H1 (cell line): ENCODE measurements at regions not wholly inside any gene's neighbourhood (a gene's known extent, or its start where the extent isn't known, plus 50 kb on each side); places are given as distances from the start of the nearest gene placed in this dataset.

Experiments used
- CTCF ChIP-seq, 3 experiments: IDR thresholded peaks; 1 replicate in 2 of 3; 2 replicates in 1 of 3; pipeline versions ENCODE4 v1.5.1 to v1.6.1; 2011; ENCODE audit warnings: low read length in 3 of 3, mild to moderate bottlenecking in 3 of 3, inconsistent platforms in 2 of 3, low read depth in 1 of 3, moderate library complexity in 1 of 3; ENCODE audit not compliant: insufficient read depth in 1 of 3; ENCODE audit errors: control extremely low read depth in 1 of 3
- EGR1 ChIP-seq: IDR thresholded peaks from 2 replicates; pipeline ENCODE4 v1.6.1; 2011; ENCODE audit warnings: low read depth, low read length, borderline replicate concordance
- EZH2 ChIP-seq: fragments of 200-600 bp; sonication (generic); IDR thresholded peaks from 2 replicates; pipeline ENCODE4 v1.7.1; 2012; ENCODE audit warnings: low read depth, mild to moderate bottlenecking, moderate library complexity, low read length, inconsistent platforms; ENCODE audit not compliant: severe bottlenecking
- POLR2A ChIP-seq, 2 experiments: IDR thresholded peaks; 1 replicate in 1 of 2; 2 replicates in 1 of 2; pipeline ENCODE4 v1.6.1; 2011; ENCODE audit warnings: low read depth in 2 of 2, low read length in 2 of 2, mild to moderate bottlenecking in 2 of 2; ENCODE audit errors: control extremely low read depth in 1 of 2
- RAD21 ChIP-seq, 2 experiments: IDR thresholded peaks in 1 of 2; conservative IDR thresholded peaks in 1 of 2; 2 replicates each; pipeline ENCODE4 v1.6.1; 2011; ENCODE audit warnings: low read depth in 2 of 2, low read length in 2 of 2, improper control_type of control experiment in 1 of 2, inconsistent platforms in 1 of 2, mild to moderate bottlenecking in 1 of 2, moderate library complexity in 1 of 2
- RBBP5 ChIP-seq: IDR thresholded peaks from 2 replicates; pipeline ENCODE4 v1.7.1; 2012; ENCODE audit warnings: low read depth, mild to moderate bottlenecking, inconsistent platforms, low read length, moderate library complexity, borderline replicate concordance
- YY1 ChIP-seq: IDR thresholded peaks from 2 replicates; pipeline ENCODE4 v1.6.1; 2011; ENCODE audit warnings: low read depth, mild to moderate bottlenecking, low read length
- ZNF274 ChIP-seq: IDR thresholded peaks from 2 replicates; pipeline ENCODE4 v1.7.0; 2012; ENCODE audit warnings: low read length, borderline replicate concordance; ENCODE audit errors: extremely low read depth

- no peak for TF ChIP-seq CTCF (IDR thresholded peaks at IDR 0.05; ENCODE audit: control extremely low read depth in 1 of 3, insufficient read depth in 1 of 3, low read depth in 1 of 3, low read length in 3 of 3)
- no peak for TF ChIP-seq ZNF274
- no peak for TF ChIP-seq RBBP5
- no peak for TF ChIP-seq POLR2A (IDR thresholded peaks at IDR 0.05; ENCODE audit: control extremely low read depth in 1 of 2, low read depth in 2 of 2, low read length in 2 of 2)
- no peak for TF ChIP-seq YY1
- no peak for TF ChIP-seq EZH2
- no peak for TF ChIP-seq EGR1
- no peak for TF ChIP-seq RAD21 (IDR thresholded peaks at IDR 0.05 in 1 of 2, conservative IDR thresholded peaks at IDR 0.05 in 1 of 2; ENCODE audit: low read depth in 2 of 2, low read length in 2 of 2)
Measured at GRCh38 chr14:56064513-56064912, 53.7 kb upstream of the PELI2 start.
